ENCODE measurements at regions not wholly inside any gene's neighbourhood (a gene's known extent, or its start where the extent isn't known, plus 50 kb on each side); places are given as distances from the start of the nearest gene placed in this dataset.

DNA sequence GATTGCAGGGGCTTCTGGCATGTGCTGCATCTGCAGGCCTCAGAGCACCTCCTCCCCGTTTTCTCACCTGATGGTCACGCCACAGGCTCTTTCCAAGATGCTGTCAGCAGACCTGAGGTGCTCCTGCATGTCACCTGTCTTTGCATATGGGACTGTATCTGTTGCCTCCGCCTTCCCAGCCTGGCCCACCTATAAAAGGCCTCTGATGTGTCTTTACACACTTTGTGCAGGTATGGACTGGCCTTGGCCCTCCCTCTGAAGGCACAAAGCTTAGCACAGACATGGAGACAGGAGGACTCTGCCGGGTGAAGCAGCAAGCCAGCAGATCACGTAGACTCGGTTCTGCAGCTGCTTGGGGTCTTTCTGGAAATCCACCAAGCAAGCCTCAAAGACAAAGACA is 220.9 kb upstream of the PPP2R2D start:
- DNase-seq (ENCODE audit: low read depth) = no peak
- TF ChIP-seq MYC (IDR thresholded peaks at IDR 0.05; ENCODE audit: low read depth, low read length) = no peak
- TF ChIP-seq POLR2A (IDR thresholded peaks at IDR 0.05; ENCODE audit: extremely low read depth, insufficient read length) = no peak
- TF ChIP-seq, protein P1, sequence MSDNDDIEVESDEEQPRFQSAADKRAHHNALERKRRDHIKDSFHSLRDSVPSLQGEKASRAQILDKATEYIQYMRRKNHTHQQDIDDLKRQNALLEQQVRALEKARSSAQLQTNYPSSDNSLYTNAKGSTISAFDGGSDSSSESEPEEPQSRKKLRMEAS (IDR thresholded peaks at IDR 0.05; ENCODE audit: low read depth, low read length) = no peak
- TF ChIP-seq, protein P2, sequence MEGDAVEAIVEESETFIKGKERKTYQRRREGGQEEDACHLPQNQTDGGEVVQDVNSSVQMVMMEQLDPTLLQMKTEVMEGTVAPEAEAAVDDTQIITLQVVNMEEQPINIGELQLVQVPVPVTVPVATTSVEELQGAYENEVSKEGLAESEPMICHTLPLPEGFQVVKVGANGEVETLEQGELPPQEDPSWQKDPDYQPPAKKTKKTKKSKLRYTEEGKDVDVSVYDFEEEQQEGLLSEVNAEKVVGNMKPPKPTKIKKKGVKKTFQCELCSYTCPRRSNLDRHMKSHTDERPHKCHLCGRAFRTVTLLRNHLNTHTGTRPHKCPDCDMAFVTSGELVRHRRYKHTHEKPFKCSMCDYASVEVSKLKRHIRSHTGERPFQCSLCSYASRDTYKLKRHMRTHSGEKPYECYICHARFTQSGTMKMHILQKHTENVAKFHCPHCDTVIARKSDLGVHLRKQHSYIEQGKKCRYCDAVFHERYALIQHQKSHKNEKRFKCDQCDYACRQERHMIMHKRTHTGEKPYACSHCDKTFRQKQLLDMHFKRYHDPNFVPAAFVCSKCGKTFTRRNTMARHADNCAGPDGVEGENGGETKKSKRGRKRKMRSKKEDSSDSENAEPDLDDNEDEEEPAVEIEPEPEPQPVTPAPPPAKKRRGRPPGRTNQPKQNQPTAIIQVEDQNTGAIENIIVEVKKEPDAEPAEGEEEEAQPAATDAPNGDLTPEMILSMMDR (IDR thresholded peaks at IDR 0.05; ENCODE audit: low read depth, low read length) = no peak
- no peak overlapping the region for H3K4me3 ChIP-seq (ENCODE audit: low read depth, low read length)

DNA sequence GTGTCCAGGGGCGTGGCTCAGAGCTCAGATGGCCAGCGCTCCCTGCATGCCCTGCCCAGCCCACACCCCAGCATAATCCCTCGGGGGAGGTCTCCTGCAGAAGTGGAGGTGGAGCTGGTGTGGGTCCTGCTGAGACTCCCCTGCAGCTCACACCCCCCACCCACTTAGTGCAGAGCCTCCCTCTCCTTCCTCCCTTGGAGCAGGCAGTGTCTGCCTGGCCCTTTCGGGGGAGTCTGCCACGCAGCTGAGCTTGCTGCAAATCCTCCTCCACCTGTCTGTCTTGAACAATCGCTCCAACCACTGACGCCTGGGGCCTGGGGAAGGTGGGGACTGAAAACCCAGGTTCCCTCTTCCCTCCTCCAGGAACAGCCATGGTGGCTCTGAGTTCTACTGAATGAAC is 219.7 kb upstream of the PPP2R2D start:
- TF ChIP-seq MYC (IDR thresholded peaks at IDR 0.05; ENCODE audit: low read depth, low read length) (no peak), POLR2A (IDR thresholded peaks at IDR 0.05; ENCODE audit: extremely low read depth, insufficient read length) (no peak)
- TF ChIP-seq, protein P2 (IDR thresholded peaks at IDR 0.05; ENCODE audit: low read depth, low read length) = no peak
- TF ChIP-seq, protein P1 (IDR thresholded peaks at IDR 0.05; ENCODE audit: low read depth, low read length) = no peak
- no peak overlapping the region for H3K4me3 ChIP-seq (ENCODE audit: low read depth, low read length)
- DNase-seq (ENCODE audit: low read depth) = no peak

DNA sequence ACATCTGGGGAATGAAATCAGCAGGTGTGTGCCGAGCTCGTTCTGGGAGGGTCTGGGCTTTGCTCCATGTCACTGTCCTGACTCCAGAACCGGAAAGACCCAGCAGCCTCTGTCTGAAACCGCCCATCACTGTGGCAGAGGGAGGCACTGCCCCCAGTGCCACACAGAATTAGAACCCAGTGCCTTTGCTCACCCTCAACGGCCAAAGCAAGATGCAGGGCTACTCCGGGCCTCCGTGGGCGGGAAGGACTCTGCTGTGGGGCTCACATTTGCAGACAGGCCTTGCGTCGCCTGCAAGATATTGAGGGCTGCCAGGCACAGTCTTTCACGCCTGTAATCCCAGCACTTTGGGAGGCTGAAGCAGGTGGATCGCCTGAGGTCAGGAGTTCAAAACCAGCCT is 219.2 kb upstream of the PPP2R2D start:
- DNase-seq (ENCODE audit: low read depth) = no peak
- no peak overlapping the region for H3K4me3 ChIP-seq (ENCODE audit: low read depth, low read length)
- TF ChIP-seq POLR2A (IDR thresholded peaks at IDR 0.05; ENCODE audit: extremely low read depth, insufficient read length) (no peak), MYC (IDR thresholded peaks at IDR 0.05; ENCODE audit: low read depth, low read length) (no peak)
- TF ChIP-seq, protein P1 (IDR thresholded peaks at IDR 0.05; ENCODE audit: low read depth, low read length) = no peak
- TF ChIP-seq, protein P2 (IDR thresholded peaks at IDR 0.05; ENCODE audit: low read depth, low read length) = no peak

DNA sequence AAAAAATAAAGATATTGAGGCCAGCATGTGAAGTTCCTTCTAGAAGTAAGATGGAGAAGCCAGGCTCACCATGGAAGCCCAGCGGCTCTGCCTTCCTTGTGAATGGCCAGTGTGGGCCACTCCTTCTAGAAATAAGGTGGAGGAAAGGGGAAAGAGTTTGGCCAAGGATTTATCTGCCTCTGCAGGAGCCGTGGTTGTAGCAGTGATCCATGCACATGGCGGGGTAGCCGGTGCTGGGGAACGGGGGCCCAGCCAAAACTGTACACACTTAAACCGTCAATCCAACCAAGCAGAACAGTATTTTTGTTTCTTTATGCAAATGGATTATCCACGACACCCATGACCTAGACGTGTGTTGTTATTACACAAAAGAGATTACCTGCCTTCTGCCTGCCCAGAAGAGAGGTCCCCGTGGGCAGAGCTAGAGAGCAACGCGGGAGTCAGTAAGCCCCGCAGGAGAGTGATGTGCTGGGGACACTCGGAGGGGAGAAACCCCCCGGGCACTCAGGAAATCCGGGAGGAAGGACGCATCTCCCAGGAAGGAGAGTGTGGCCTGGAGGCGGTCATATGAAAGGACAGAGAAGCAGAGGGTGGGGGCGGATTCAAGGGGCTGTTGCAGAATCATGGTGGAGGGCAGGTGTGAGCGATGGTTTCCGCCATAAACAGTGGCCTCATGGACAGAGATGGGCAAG is 218.4 kb upstream of the PPP2R2D start:
- H3K4me3 ChIP-seq (ENCODE audit: low read depth, low read length) = no peak overlapping the region
- DNase-seq (ENCODE audit: low read depth) = no peak
- TF ChIP-seq, protein P2 (IDR thresholded peaks at IDR 0.05; ENCODE audit: low read depth, low read length) = no peak
- TF ChIP-seq POLR2A (IDR thresholded peaks at IDR 0.05; ENCODE audit: extremely low read depth, insufficient read length) (no peak), MYC (IDR thresholded peaks at IDR 0.05; ENCODE audit: low read depth, low read length) (no peak)
- TF ChIP-seq, protein P1 (IDR thresholded peaks at IDR 0.05; ENCODE audit: low read depth, low read length) = no peak

DNA sequence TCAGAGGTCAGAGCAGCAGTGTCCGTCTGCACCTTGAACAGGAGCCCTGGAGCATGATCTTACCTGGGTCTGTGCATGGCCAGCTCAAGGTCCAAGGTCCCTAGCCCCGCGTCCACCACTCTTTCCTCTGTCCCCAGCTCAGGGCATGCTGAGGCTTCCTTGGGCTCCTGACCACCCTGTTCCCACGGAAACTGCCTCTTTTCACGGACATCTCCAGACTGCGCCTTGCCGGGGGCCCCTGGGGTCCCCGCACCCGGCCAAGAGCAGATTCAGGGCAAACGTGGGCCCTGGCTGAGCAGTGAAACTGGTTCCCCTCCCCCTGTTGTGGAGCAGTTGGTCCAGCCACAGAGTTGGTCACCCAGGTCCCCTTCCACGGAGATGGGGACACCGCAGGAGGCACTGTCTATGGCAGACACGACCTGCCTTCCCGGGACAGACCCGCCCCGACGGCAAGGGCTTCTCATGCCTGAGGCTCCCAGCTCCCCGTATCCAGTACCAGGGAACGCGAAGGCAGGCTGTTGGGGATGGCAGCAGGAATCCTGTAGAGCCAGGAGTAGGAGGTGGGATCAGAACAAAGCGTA is 217.4 kb upstream of the PPP2R2D start:
- no peak for DNase-seq (ENCODE audit: low read depth)
- TF ChIP-seq, protein P2 (IDR thresholded peaks at IDR 0.05; ENCODE audit: low read depth, low read length) = no peak
- TF ChIP-seq, protein P1 (IDR thresholded peaks at IDR 0.05; ENCODE audit: low read depth, low read length) = no peak
- TF ChIP-seq MYC (IDR thresholded peaks at IDR 0.05; ENCODE audit: low read depth, low read length) = no peak
- no peak for TF ChIP-seq POLR2A (IDR thresholded peaks at IDR 0.05; ENCODE audit: extremely low read depth, insufficient read length)
- no peak overlapping the region for H3K4me3 ChIP-seq (ENCODE audit: low read depth, low read length)

Data from NB4 (cell line).